Spleen (tissue), 7 donors: ENCODE measurements at regions not wholly inside any gene's neighbourhood (a gene's known extent, or its start where the extent isn't known, plus 50 kb on each side); places are given as distances from the start of the nearest gene placed in this dataset.

Experiments used
- CTCF ChIP-seq, 11 experiments: fragments of 200-600 bp in 7 of 11; fragments of 450-650 bp in 4 of 11; sonication (generic) in 4 of 11; IDR thresholded peaks in 8 of 11; conservative IDR thresholded peaks in 3 of 11; 1 replicate in 7 of 11; 2 replicates in 4 of 11; pipeline versions ENCODE4 v1.4.0 to v1.8.0; 2016 to 2021; ENCODE audit warnings: antibody characterized with exemption in 11 of 11, inconsistent platforms in 4 of 11, mild to moderate bottlenecking in 1 of 11
- POLR2AphosphoS5 ChIP-seq, 3 donors: sonication (generic); formaldehyde crosslinking; IDR thresholded peaks; one replicate each; pipeline ENCODE4 v1.5.1; 2017; ENCODE audit warnings: antibody characterized with exemption in 3 of 3
- donor health status: DM: no; HTN: no; CAD: no; lungs with moderate emphysema.
- donor health status: DM: no; HTN: no; CAD: no.
- donor health status: DM: no; HTN: no; CAD: no.

GRCh38 chr10:83073472-83073871 lies 1065.8 kb upstream of the GHITM start:
- TF ChIP-seq CTCF (IDR thresholded peaks at IDR 0.05 in 8 of 11, conservative IDR thresholded peaks at IDR 0.05 in 3 of 11), result no peak
- no peak for TF ChIP-seq POLR2AphosphoS5 (IDR thresholded peaks at IDR 0.05)
